ENCODE measurements at regions not wholly inside any gene's neighbourhood (a gene's known extent, or its start where the extent isn't known, plus 50 kb on each side); places are given as distances from the start of the nearest gene placed in this dataset.

DNA sequence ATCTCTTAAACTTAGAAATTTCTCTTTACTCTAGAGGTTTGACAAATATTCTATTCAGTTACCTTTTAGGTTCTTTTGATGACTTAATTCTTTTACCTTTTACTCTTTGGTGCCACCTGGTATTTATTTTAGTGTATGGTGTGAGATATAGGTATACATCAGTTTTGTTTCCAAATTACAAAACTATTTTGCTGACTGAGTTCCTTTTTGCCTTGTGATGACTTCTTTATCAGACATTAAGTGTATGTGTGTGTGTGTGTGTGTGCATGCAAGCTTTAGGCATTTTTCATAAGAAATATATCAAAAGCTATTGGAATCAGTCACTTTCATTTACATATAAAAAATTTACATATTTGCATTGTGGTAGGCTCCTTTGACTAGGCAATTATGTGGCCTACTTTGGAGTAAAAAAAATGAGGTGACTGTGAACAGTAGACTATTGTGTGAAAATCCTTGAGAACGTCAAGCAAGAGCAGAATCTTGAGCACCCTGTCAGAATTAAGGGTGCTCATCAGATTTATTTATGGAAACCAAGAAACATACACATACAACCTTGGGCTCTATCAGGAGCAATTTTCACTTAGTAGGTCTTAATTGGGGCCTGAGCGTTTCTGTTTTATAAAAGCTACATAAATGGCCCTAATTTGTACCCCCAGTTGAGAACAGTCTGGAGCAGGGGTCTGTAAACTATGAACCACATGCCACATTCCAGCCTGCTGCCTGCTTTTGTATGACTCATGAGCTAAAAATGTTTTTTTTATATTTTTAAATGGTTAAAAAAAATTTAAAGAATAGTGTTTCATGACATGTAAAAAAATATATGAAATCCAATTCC lies 415.9 kb downstream of the SLC4A3 start:
- H3K9me3 ChIP-seq (ENCODE audit: control insufficient read depth in 4 of 4, insufficient read depth in 3 of 4, low read length in 3 of 4), result no peaks in the 10 kb centered on the region
- H3K4me3 ChIP-seq, result no peak overlapping the region
- TF ChIP-seq, protein P1, sequence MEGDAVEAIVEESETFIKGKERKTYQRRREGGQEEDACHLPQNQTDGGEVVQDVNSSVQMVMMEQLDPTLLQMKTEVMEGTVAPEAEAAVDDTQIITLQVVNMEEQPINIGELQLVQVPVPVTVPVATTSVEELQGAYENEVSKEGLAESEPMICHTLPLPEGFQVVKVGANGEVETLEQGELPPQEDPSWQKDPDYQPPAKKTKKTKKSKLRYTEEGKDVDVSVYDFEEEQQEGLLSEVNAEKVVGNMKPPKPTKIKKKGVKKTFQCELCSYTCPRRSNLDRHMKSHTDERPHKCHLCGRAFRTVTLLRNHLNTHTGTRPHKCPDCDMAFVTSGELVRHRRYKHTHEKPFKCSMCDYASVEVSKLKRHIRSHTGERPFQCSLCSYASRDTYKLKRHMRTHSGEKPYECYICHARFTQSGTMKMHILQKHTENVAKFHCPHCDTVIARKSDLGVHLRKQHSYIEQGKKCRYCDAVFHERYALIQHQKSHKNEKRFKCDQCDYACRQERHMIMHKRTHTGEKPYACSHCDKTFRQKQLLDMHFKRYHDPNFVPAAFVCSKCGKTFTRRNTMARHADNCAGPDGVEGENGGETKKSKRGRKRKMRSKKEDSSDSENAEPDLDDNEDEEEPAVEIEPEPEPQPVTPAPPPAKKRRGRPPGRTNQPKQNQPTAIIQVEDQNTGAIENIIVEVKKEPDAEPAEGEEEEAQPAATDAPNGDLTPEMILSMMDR (IDR thresholded peaks at IDR 0.05; ENCODE audit: control extremely low read depth, extremely low read depth), result no peak
- no peaks in the 10 kb centered on the region for H3K27me3 ChIP-seq (ENCODE audit: control insufficient read depth in 3 of 3, insufficient read depth in 3 of 3, low read length in 2 of 3)
- H3K9ac ChIP-seq (ENCODE audit: insufficient read depth in 1 of 2, low read length in 2 of 2), result no peak overlapping the region
- DNase-seq, result peak in 1 of 3 donors; percentile 3
- 61 to 79% methylated on average over 2 of the region's 2 CpGs for WGBS, 2 donors
- no peak overlapping the region for H3K27ac ChIP-seq (ENCODE audit: low read depth in 1 of 2, low read length in 1 of 2)
- H3K36me3 ChIP-seq (ENCODE audit: control insufficient read depth in 4 of 4, insufficient read depth in 4 of 4, low read length in 4 of 4), result no peaks in the 10 kb centered on the region
- H3K4me1 ChIP-seq (ENCODE audit: control insufficient read depth in 5 of 5, insufficient read depth in 5 of 5, low read length in 5 of 5), result no peaks in the 10 kb centered on the region
- no peak for ATAC-seq (ENCODE audit: insufficient read depth, low FRiP score)

DNA sequence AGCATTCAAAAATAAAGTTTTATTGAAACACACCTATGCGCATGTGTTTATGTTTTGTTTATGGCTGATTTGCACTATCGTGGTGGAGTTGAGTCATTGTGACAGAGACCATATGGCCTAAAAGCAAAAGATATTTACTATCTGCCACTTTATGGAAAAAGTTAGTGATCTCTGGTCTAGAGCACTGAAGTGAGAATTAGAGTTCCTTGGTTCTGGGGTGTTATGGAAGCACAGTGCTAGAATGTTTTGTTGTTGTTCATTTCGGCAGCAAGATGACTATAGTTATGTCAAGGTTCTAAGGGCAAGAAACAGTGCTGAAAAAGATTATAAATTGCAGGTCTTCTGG lies 416.5 kb downstream of the SLC4A3 start:
- ATAC-seq (ENCODE audit: insufficient read depth, low FRiP score) (no peak), DNase-seq (no peak)
- TF ChIP-seq, protein P1 (IDR thresholded peaks at IDR 0.05; ENCODE audit: control extremely low read depth, extremely low read depth), result no peak
- WGBS, 2 donors, result 84 to 92% methylated on average over 3 of the region's 3 CpGs
- no peaks in the 10 kb centered on the region for H3K36me3 ChIP-seq (ENCODE audit: control insufficient read depth in 4 of 4, insufficient read depth in 4 of 4, low read length in 4 of 4)
- no peak overlapping the region for H3K9ac ChIP-seq (ENCODE audit: insufficient read depth in 1 of 2, low read length in 2 of 2)
- H3K4me3 ChIP-seq, result no peak overlapping the region
- H3K4me1 ChIP-seq (ENCODE audit: control insufficient read depth in 5 of 5, insufficient read depth in 5 of 5, low read length in 5 of 5), result no peaks in the 10 kb centered on the region
- no peaks in the 10 kb centered on the region for H3K27me3 ChIP-seq (ENCODE audit: control insufficient read depth in 3 of 3, insufficient read depth in 3 of 3, low read length in 2 of 3)
- no peak overlapping the region for H3K27ac ChIP-seq (ENCODE audit: low read depth in 1 of 2, low read length in 1 of 2)
- no peaks in the 10 kb centered on the region for H3K9me3 ChIP-seq (ENCODE audit: control insufficient read depth in 4 of 4, insufficient read depth in 3 of 4, low read length in 3 of 4)

DNA sequence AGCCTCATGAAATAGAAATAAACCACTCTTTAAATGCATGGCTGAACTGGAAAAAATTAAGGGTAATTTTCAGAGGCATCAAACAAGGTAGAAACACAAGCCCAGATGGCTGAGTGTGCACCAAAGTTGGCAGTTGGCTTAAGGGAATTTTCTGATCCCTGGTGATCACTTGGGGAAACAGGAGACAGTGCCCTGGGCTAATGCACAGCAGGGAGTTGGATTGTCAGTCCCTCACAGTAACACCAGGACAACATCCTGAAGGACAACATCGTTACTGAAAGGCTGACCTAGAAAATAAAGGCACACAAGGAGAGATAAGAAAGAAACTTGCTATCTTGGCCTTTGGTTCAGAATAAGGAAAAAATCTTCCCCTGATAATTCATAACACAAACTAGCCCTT lies 417.0 kb downstream of the SLC4A3 start:
- no peaks in the 10 kb centered on the region for H3K9me3 ChIP-seq (ENCODE audit: control insufficient read depth in 4 of 4, insufficient read depth in 3 of 4, low read length in 3 of 4)
- H3K4me3 ChIP-seq, result no peak overlapping the region
- no peaks in the 10 kb centered on the region for H3K27me3 ChIP-seq (ENCODE audit: control insufficient read depth in 3 of 3, insufficient read depth in 3 of 3, low read length in 2 of 3)
- 50 to 60% methylated on average over 1 of the region's 1 CpG for WGBS, 2 donors
- TF ChIP-seq, protein P1 (IDR thresholded peaks at IDR 0.05; ENCODE audit: control extremely low read depth, extremely low read depth), result no peak
- DNase-seq (no peak), ATAC-seq (ENCODE audit: insufficient read depth, low FRiP score) (no peak)
- no peak overlapping the region for H3K9ac ChIP-seq (ENCODE audit: insufficient read depth in 1 of 2, low read length in 2 of 2)
- H3K36me3 ChIP-seq (ENCODE audit: control insufficient read depth in 4 of 4, insufficient read depth in 4 of 4, low read length in 4 of 4), result no peaks in the 10 kb centered on the region
- no peak overlapping the region for H3K27ac ChIP-seq (ENCODE audit: low read depth in 1 of 2, low read length in 1 of 2)
- no peaks in the 10 kb centered on the region for H3K4me1 ChIP-seq (ENCODE audit: control insufficient read depth in 5 of 5, insufficient read depth in 5 of 5, low read length in 5 of 5)

DNA sequence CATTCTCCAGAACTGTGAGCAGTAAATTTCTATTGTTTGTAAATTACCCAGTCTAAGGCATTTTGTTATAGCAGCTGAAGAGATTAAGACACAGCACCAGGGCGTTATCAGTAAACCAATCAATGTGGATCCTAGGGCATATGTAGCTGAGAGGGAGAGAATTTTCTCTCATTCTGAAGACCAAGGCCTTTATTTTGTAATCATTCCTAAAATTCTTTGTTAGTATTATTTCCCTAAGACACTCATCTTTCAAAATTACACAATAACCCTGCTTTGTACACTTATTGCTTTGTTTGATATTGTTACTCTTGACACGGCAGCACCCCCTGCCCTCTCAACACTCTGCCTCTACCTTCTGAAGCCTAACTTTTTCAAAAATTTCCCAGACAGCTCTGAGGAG lies 419.1 kb downstream of the SLC4A3 start:
- no peaks in the 10 kb centered on the region for H3K27me3 ChIP-seq (ENCODE audit: control insufficient read depth in 3 of 3, insufficient read depth in 3 of 3, low read length in 2 of 3)
- ATAC-seq (ENCODE audit: insufficient read depth, low FRiP score) (no peak), DNase-seq (no peak)
- H3K4me1 ChIP-seq (ENCODE audit: control insufficient read depth in 5 of 5, insufficient read depth in 5 of 5, low read length in 5 of 5), result no peaks in the 10 kb centered on the region
- no peak overlapping the region for H3K9ac ChIP-seq (ENCODE audit: insufficient read depth in 1 of 2, low read length in 2 of 2)
- TF ChIP-seq, protein P1 (IDR thresholded peaks at IDR 0.05; ENCODE audit: control extremely low read depth, extremely low read depth), result no peak
- no peaks in the 10 kb centered on the region for H3K36me3 ChIP-seq (ENCODE audit: control insufficient read depth in 4 of 4, insufficient read depth in 4 of 4, low read length in 4 of 4)
- no peak overlapping the region for H3K4me3 ChIP-seq
- no peaks in the 10 kb centered on the region for H3K9me3 ChIP-seq (ENCODE audit: control insufficient read depth in 4 of 4, insufficient read depth in 3 of 4, low read length in 3 of 4)
- H3K27ac ChIP-seq (ENCODE audit: low read depth in 1 of 2, low read length in 1 of 2), result no peak overlapping the region
- 75 to 82% methylated on average over 2 of the region's 2 CpGs for WGBS, 2 donors

All from lung (tissue), 11 donors.